HG02981 (cell line): ENCODE measurements at regions not wholly inside any gene's neighbourhood (a gene's known extent, or its start where the extent isn't known, plus 50 kb on each side); places are given as distances from the start of the nearest gene placed in this dataset.

Source experiments
- ATAC-seq: cut with Tn5 transposase; IDR thresholded peaks from one replicate; pipeline ENCODE4 v1.9.1; 2021; ENCODE audit warnings: mild to moderate bottlenecking, moderate library complexity; ENCODE audit not compliant: unreplicated experiment

- ATAC-seq = no peak
These were observed 196.2 kb downstream of the PAX1 start for GRCh38 chr20:21901470-21902275.

- no peak for ATAC-seq
These were observed 195.0 kb downstream of the PAX1 start for GRCh38 chr20:21900431-21900830.

GRCh38 chr20:21874921-21875320 is 169.5 kb downstream of the PAX1 start:
- ATAC-seq = no peak

- no peak for ATAC-seq
These were observed 168.7 kb downstream of the PAX1 start for GRCh38 chr20:21874127-21874526.

- no peak for ATAC-seq
These were observed 167.8 kb downstream of the PAX1 start for GRCh38 chr20:21873291-21873690.

- ATAC-seq = no peak
These were observed 162.3 kb downstream of the PAX1 start for GRCh38 chr20:21867811-21868210.

- ATAC-seq = no peak
These were observed 161.9 kb downstream of the PAX1 start for GRCh38 chr20:21867353-21867752.

- no peak for ATAC-seq
These were observed 157.5 kb downstream of the PAX1 start for GRCh38 chr20:21862956-21863355.

GRCh38 chr20:21862259-21862946 is 156.9 kb downstream of the PAX1 start:
- no peak for ATAC-seq

- ATAC-seq = no peak
These were observed 135.5 kb downstream of the PAX1 start for GRCh38 chr20:21840991-21841390.

GRCh38 chr20:21839982-21840381 is 134.5 kb downstream of the PAX1 start:
- ATAC-seq = no peak

GRCh38 chr20:21836346-21836745 is 130.9 kb downstream of the PAX1 start:
- no peak for ATAC-seq

- ATAC-seq = no peak
These were observed 129.6 kb downstream of the PAX1 start for GRCh38 chr20:21835042-21835441.

GRCh38 chr20:21832442-21833385 is 127.2 kb downstream of the PAX1 start:
- ATAC-seq = no peak

- no peak for ATAC-seq
These were observed 121.5 kb downstream of the PAX1 start for GRCh38 chr20:21826976-21827375.

- ATAC-seq = no peak
These were observed 115.9 kb downstream of the PAX1 start for GRCh38 chr20:21821358-21821757.

GRCh38 chr20:21820688-21821087 is 115.2 kb downstream of the PAX1 start:
- no peak for ATAC-seq

GRCh38 chr20:21820045-21820444 is 114.6 kb downstream of the PAX1 start:
- ATAC-seq = no peak

GRCh38 chr20:21812379-21812778 is 106.9 kb downstream of the PAX1 start:
- ATAC-seq = no peak

- ATAC-seq = no peak
These were observed 104.6 kb downstream of the PAX1 start for GRCh38 chr20:21809961-21810523.
